Mononuclear cell (primary cell): ENCODE measurements at regions not wholly inside any gene's neighbourhood (a gene's known extent, or its start where the extent isn't known, plus 50 kb on each side); places are given as distances from the start of the nearest gene placed in this dataset.
"Not testable (repeated sequence)": the region's sequence is repeated elsewhere in the genome, so short reads cannot be mapped to it uniquely, and the experiment has no call there.

ENCODE experiments used
- H3K27me3 ChIP-seq: 2 replicates; pipeline ENCODE4 v1.6.0; 2011; ENCODE audit warnings: low read length, control low read depth; ENCODE audit not compliant: insufficient read depth
- H3K4me1 ChIP-seq: 2 replicates; pipeline ENCODE4 v1.5.1; 2011; ENCODE audit warnings: mild to moderate bottlenecking, low read length, control low read depth; ENCODE audit not compliant: insufficient read depth
- H3K4me3 ChIP-seq: 2 replicates; pipeline ENCODE4 v1.5.1; 2011; ENCODE audit warnings: mild to moderate bottlenecking, low read length, moderate library complexity
- H3K9me3 ChIP-seq: 2 replicates; pipeline ENCODE4 v1.5.1; 2011; ENCODE audit warnings: low read depth, mild to moderate bottlenecking, control low read depth, low read length

- Histone ChIP-seq H3K27me3 (no peaks in the 10 kb centered on the region), H3K4me3 (no peak overlapping the region), H3K9me3 (no peaks in the 10 kb centered on the region), H3K4me1 (no peaks in the 10 kb centered on the region)
Observed at GRCh38 chrX:7603387-7603786, 239.6 kb upstream of the VCX start.

- Histone ChIP-seq H3K4me3 (no peak overlapping the region), H3K9me3 (no peaks in the 10 kb centered on the region)
Observed at GRCh38 chrX:7596822-7597221, 246.1 kb upstream of the VCX start.

GRCh38 chrX:7593370-7593769 is 249.6 kb upstream of the VCX start:
- not testable (repeated sequence) for H3K27me3 ChIP-seq, H3K9me3 ChIP-seq, H3K4me3 ChIP-seq, H3K4me1 ChIP-seq

More at GRCh38 chrX:7596822-7597221, 246.1 kb upstream of the VCX start:
- H3K4me1 ChIP-seq, result no peaks in the 10 kb centered on the region
- H3K27me3 ChIP-seq, result no peaks in the 10 kb centered on the region

DNA sequence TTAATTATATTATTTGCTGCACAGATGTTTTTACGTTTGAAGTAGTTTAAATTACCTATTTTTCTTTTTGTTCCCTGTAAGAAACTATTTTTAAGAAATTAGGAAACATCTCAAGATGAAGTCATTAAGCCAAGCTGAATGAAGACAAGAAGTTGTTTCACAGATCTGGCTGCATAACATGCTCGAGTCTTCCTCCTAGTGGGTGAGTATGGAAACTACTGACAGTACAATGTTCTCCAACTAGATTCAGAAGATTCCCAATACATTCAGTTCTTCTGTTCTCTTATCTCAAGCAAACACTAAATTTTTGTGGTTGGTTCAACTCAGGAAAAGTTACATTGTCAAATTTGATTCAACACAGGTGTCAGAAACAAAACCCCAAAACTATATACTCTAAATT is 256.8 kb upstream of the VCX start:
- no peaks in the 10 kb centered on the region for H3K4me1 ChIP-seq
- H3K4me3 ChIP-seq, result no peak overlapping the region
- no peaks in the 10 kb centered on the region for H3K9me3 ChIP-seq
- no peaks in the 10 kb centered on the region for H3K27me3 ChIP-seq

- H3K9me3 ChIP-seq, result no peaks in the 10 kb centered on the region
Observed at GRCh38 chrX:7582191-7582590, 260.8 kb upstream of the VCX start.

DNA sequence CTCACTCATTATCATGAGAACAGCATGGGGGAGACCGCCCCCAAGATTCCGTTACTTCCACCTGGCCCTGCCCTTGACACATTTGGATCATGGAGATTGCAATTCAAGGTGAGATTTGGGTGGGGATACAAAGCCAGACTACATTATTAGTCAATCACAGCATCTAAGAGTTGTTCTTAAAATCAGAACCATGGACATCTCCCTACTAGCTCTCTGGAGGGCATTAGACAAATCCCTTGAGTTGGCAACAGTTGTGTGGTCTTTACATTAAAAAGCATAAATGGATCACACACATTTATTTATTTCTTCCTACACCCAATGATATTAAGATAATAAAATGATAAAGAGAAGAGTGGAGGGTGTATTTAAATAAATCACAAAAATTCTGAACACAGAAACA is 262.8 kb upstream of the VCX start:
- Histone ChIP-seq H3K4me3 (no peak overlapping the region), H3K4me1 (no peaks in the 10 kb centered on the region), H3K27me3 (no peaks in the 10 kb centered on the region), H3K9me3 (no peaks in the 10 kb centered on the region)

More at GRCh38 chrX:7582191-7582590, 260.8 kb upstream of the VCX start:
- H3K4me3 ChIP-seq, result no peak overlapping the region
- H3K4me1 ChIP-seq, result no peaks in the 10 kb centered on the region
- no peaks in the 10 kb centered on the region for H3K27me3 ChIP-seq

- H3K27me3 ChIP-seq, result no peaks in the 10 kb centered on the region
- no peaks in the 10 kb centered on the region for H3K4me1 ChIP-seq
- no peaks in the 10 kb centered on the region for H3K9me3 ChIP-seq
- no peak overlapping the region for H3K4me3 ChIP-seq
Observed at GRCh38 chrX:7574325-7574724, 268.6 kb upstream of the VCX start.

GRCh38 chrX:7570432-7571029 is 272.4 kb upstream of the VCX start:
- H3K4me3 ChIP-seq, result no peak overlapping the region
- no peaks in the 10 kb centered on the region for H3K27me3 ChIP-seq
- H3K9me3 ChIP-seq, result no peaks in the 10 kb centered on the region
- H3K4me1 ChIP-seq, result no peaks in the 10 kb centered on the region

DNA sequence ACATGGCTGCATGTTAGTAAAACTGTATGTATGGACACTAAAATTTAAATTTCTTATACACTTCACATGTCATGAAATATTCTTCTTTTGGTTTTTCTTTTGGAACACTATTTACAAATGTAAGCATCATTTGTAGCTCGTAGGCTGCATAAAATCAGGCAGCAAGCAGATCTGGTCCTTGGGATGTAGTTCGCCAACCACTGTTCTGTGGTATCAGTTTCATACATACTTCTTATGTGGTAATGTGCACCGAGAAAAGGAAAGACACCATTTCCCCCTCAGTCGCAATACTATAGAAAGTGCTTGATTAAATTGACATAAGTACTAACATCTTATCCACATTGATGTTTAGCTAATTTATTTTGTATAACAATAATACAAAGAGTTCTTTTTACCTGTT is 274.4 kb upstream of the VCX start:
- Histone ChIP-seq H3K4me1 (no peaks in the 10 kb centered on the region), H3K4me3 (no peak overlapping the region), H3K9me3 (no peaks in the 10 kb centered on the region)

GRCh38 chrX:7568130-7568529 is 274.8 kb upstream of the VCX start:
- no peaks in the 10 kb centered on the region for H3K27me3 ChIP-seq
- H3K9me3 ChIP-seq, result no peaks in the 10 kb centered on the region
- H3K4me1 ChIP-seq, result no peaks in the 10 kb centered on the region
- no peak overlapping the region for H3K4me3 ChIP-seq

More for the DNA sequence above, 274.4 kb upstream of the VCX start:
- H3K27me3 ChIP-seq, result no peaks in the 10 kb centered on the region

DNA sequence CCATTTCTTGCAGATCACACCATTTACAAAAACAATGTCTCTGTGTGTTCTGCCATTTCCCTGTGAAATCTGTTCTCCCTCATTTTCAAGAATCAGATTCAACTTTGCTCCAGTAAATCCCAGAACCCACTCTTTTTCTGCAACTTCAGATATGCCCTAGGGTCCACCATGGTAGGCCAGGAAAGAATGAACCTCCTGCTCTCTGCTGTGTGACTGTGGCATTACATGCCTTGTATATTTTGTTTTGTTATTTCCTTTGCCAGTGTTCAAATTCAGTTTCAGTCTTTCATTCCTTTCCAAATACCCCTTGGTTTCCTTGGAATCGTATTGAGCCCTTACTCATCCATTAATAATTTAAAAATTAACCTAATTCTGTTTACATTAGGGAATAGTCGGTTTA is 290.2 kb upstream of the VCX start:
- H3K9me3 ChIP-seq, result no peaks in the 10 kb centered on the region
- H3K27me3 ChIP-seq, result no peaks in the 10 kb centered on the region
- H3K4me3 ChIP-seq, result no peak overlapping the region
- no peaks in the 10 kb centered on the region for H3K4me1 ChIP-seq

DNA sequence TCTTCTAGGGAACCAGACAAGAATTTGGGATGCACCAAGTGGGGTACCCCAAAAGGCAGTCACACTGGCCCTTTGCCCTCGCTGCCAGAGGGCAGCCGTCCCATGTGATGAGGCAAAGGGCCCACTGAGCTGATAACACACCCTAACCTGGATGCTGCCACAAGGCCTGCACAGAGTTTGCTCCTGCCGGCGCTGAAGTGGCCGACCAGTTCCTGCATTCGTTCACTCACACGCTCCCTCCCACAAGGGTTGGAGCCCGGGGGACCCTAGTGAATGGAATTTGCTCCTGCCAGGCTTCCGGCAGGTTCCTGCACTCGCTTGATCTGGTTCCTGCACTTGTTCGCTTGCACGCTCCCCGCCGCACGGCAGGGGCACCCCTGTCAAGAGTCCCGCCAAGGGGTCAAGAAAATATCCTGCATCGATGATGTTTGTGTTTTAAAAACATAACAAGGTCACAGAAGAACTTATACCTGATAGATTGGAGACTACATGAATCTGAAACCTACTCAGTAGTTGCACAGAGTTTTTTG is 296.4 kb upstream of the VCX start:
- H3K4me3 ChIP-seq, result no peak overlapping the region
- H3K27me3 ChIP-seq, result no peaks in the 10 kb centered on the region
- no peaks in the 10 kb centered on the region for H3K4me1 ChIP-seq
- H3K9me3 ChIP-seq, result no peaks in the 10 kb centered on the region

DNA sequence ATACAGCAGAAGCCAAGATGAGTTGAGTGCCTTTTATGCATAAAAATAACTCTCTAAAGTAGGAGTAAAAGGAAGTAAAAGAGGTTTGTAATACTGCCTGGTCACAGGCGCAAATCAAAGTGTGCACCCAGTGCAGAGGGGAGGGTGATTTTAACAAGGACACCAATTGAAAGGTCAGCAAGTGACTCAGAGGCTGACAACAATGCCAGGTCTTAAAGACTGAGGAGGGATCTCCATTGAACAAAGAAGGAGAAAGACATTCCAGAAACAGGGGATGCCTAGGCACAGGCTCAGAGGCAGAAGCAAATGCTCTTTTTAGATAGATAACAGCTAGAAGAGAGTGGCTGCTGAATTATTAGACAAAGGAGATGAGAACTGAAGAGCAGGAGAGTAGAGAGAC is 297.4 kb upstream of the VCX start:
- Histone ChIP-seq H3K4me1 (no peaks in the 10 kb centered on the region), H3K9me3 (no peaks in the 10 kb centered on the region), H3K27me3 (no peaks in the 10 kb centered on the region), H3K4me3 (no peak overlapping the region)

DNA sequence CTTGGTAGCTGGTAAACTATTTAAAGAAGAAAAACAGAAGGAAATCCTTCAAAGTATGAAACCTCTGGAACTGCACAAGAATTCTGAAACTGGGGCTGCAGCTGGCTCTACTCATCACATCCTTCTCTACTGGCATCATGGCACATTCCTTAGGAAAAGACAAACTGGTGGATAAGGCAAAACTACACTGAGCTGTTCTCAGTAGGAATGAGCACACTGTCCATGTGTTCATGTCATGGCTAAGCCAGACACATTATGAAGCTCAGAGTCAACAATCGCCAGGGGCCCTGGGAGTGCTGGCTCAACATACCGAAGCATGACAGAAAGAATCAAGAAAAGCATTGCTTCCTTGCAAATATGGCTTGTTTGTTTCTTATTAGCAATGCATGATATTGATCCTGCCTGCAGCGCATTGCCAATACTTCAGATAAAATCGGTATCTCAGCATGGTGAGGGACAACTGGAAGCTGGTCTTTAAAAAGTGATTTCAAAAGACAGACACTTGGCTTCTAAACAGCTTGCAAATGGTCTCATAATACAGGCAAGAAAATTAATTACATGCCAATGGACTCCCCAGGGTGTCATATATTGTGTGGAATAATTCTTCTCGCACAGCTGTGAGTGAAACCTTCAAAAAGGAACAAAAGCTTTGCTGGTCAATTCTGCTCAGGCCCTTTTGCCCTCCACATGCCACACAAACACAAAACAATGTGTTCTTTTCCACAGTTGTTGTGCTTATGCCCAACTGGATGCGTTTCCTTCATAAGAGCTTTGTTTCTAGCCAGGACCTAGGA is 300.2 kb upstream of the VCX start:
- no peaks in the 10 kb centered on the region for H3K9me3 ChIP-seq
- H3K4me3 ChIP-seq, result no peak overlapping the region
- H3K27me3 ChIP-seq, result no peaks in the 10 kb centered on the region
- H3K4me1 ChIP-seq, result no peaks in the 10 kb centered on the region

DNA sequence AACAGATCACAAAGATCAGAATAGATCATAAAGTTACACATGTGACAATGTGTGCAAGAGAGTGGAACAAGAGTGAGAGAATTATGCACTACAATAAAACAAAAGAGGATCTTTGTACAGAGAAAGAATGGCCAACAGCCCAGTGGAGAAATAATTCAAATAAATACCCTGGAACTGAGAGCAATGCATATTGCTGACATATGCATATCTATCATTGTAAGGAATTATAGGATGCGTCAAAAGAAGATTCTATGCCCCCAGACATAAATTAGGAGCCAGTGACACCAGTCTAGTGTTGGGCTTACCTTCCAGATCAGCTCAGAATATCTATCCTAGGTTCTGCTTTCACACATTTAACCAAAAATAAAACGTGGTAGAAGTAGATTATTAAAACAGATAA is 320.1 kb upstream of the VCX start:
- Histone ChIP-seq H3K9me3 (no peaks in the 10 kb centered on the region), H3K27me3 (no peaks in the 10 kb centered on the region), H3K4me3 (no peak overlapping the region), H3K4me1 (no peaks in the 10 kb centered on the region)
